Erythroblast (primary cell): ENCODE measurements at regions not wholly inside any gene's neighbourhood (a gene's known extent, or its start where the extent isn't known, plus 50 kb on each side); places are given as distances from the start of the nearest gene placed in this dataset.

Source experiments
- DNase-seq, 2 experiments: peaks; one replicate each; lab custom pipeline; 2025; lab: John Stamatoyannopoulos, UW
- GATA1 ChIP-seq: IDR thresholded peaks from 2 replicates; pipeline ENCODE4 v1.6.1; 2011; ENCODE audit warnings: low read depth, mild to moderate bottlenecking, control low read depth, low read length, moderate library complexity
- POLR2A ChIP-seq: IDR thresholded peaks from 2 replicates; pipeline ENCODE4 v1.6.1; 2011; ENCODE audit warnings: mild to moderate bottlenecking, low read length

DNA sequence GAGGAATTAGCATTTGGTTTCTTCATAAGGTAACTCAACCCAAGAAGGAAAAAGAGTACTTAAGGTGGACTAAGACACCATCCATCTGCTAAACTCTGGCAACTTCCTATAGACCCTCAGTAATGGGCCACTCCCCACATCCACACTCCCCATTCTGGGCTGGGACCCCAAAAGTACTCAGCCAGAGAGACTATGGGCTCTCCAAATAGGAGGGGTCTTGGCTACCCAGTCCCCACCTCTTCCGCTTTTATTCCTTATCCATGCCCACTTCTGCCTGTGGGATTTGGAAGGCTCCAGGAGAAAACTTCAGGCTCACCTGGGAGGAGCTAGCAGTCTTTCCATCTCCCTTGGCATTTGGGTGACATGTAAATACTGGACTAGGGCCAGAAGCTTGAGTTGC lies 164.5 kb upstream of the CCL2 start:
- DNase-seq, result no peak
- no peak for TF ChIP-seq GATA1
- TF ChIP-seq POLR2A, result no peak

DNA sequence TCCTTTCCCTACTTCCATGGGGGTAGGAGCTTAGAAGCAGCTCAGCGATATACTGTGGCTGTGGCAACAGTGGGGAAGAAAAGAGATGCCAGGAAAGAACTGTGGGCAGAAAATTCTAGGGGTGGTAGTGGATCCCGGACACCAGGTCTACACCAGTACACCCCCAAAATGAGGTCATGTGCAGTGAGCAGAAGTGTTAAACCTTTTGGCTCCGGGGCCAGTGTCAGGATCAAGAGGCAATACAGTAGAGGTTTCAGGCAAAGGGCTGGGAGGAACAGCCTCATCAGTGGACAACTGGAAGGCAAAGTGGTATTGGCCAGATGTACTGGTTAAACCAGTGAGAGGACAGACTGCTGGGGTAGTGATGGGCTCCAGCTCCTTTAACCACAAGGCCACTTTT lies 163.1 kb upstream of the CCL2 start:
- no peak for TF ChIP-seq GATA1
- TF ChIP-seq POLR2A, result no peak
- DNase-seq, result no peak

DNA sequence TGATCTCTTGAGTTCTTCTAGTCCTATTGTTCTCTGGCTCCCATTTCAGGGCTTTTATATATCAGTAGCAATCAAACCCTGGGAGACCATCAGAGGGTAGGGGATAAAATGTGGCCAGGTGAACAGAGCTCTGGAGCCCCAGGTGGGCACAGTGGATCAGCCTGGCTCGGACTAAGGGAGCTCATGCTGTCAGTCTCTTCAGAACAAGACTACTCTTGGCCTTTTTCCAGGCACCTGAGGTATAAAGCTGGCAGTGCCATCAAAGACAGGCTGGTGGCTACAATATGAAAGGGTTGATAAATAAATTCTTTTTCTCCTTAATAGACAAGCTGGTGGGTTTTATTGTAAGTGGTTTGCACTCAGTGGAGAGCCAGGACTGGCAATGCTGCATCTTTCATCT lies 160.0 kb upstream of the CCL2 start:
- no peak for DNase-seq
- no peak for TF ChIP-seq GATA1
- no peak for TF ChIP-seq POLR2A

DNA sequence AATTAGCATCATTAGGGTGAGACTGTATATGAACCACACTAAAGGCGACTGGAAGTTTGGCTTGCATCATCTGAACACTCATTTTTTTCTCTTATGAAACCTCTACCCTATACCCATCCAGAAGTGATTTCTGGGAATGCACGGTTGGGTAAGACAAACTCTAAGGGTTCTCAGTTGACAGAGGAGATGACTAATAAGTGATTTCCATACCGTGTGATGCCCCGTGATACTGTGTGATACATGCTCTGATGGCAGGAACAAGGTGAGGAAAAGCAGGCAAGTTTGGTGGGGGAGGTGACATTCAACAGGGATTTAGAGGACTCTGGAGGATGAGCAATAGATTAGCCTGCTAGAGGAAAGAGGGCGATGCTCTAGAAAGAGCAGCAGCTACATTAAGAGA lies 156.4 kb upstream of the CCL2 start:
- DNase-seq, result no peak
- no peak for TF ChIP-seq GATA1
- TF ChIP-seq POLR2A, result no peak

DNA sequence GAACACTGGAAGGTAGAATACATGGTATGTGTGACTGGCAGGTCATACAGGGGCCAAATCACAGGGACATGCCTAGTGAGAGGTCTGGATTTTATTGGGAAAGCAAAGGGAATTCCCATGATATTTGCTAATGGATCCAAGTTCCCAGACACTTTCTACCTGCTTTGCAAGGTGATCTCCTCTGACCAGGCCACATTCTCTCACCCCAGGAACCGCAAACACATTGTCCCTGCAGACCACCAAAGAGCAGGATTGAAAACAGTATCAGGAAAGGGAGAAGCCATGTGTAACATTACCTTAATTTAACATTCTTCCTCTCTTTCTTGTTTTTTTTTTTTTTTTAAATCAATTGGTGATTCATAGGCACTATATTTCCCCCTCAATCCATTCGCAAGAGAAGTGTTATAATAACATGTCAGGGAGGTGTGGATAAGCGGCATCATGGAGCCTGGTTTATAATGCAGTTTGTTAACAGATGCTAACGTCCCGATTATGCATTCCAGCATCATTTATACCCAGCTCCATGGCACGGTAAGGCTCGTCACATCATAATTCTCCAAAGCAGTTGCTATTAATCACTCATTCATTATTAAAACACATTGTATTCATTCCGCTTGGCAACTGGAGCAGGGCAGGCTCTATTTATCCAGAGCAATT lies 155.1 kb upstream of the CCL2 start:
- no peak for DNase-seq
- no peak for TF ChIP-seq GATA1

DNA sequence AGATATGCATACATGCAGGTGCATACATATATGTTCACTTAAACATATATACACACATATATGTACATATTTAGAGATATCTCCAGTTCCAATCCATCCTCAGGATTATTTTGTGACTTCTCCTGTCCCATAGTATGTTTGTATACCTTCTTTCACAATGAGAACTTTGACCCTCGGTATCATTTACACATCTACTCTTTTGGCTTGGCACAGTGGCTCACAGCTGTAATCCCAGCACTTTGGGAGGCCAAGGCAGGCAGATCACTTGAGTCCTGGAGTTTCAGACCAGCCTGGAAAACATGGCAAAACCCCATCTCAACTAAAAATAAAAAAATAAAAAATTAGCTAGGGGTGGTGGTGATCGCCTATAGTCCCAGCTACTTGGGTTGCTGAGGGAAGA lies 148.1 kb upstream of the CCL2 start:
- no peak for DNase-seq

DNA sequence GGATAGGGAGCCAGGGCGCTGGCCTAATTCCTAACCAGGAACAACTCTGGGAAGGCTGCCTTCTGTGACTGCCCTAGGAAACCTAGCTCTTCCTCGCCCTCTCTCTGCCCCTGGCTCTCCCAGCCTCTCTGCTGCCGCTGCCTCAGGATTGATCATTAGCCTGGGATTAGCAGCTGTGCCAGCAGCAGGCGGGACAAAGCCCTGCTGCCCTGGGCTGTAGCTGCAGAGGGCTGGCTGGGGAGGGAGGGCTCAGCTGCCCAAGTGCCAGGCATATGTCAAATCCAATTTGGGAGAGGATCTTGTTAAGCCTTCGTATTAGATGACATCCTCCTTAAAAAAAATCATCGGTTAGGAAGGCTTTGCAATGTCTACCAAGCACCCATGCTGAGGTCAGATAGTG lies 144.8 kb upstream of the CCL2 start:
- no peak for DNase-seq

More for the DNA sequence above, 148.1 kb upstream of the CCL2 start:
- TF ChIP-seq GATA1, result no peak
- no peak for TF ChIP-seq POLR2A

DNA sequence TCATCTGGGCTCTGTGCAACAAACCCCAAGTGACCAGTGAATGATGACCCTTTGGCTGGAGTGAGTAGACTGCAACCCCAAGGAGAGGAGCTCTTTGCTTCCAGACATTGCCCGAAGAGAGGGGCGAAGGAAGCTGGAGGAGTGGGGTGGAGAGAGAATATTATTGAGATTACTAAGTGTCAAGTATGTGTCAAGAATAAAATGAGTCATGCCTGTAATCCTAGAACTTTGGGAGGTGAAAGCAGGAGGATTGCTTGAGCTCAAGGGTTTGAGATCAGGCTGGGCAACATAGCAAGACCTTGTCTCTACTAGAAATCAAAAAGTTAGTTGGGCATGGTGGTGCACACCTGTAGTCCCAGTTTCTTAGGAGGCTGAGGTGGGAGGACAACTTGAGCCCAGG lies 142.0 kb upstream of the CCL2 start:
- no peak for TF ChIP-seq POLR2A
- no peak for TF ChIP-seq GATA1

More for the DNA sequence above, 144.8 kb upstream of the CCL2 start:
- no peak for TF ChIP-seq GATA1
- no peak for TF ChIP-seq POLR2A

DNA sequence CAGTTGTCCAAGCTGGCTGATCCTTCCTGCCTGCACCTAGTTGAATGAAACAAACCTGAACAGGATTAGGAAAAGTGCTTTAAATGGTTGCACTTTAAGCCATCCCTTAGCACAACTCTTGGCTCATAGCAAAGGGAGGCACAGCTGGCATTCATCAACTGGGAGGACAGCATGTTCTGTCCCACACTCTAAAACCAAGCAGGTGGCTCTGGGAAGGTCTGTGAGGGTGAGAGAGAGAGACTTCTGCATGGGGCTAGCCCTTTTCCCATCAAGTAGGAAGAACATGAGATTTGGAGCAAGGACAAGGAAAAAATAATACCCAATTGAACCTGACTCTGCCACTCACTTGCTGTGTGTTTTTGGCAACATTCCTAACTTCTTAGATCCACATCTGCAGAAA lies 140.9 kb upstream of the CCL2 start:
- DNase-seq, result no peak
- no peak for TF ChIP-seq POLR2A
- TF ChIP-seq GATA1, result no peak

More for the DNA sequence above, 142.0 kb upstream of the CCL2 start:
- no peak for DNase-seq

DNA sequence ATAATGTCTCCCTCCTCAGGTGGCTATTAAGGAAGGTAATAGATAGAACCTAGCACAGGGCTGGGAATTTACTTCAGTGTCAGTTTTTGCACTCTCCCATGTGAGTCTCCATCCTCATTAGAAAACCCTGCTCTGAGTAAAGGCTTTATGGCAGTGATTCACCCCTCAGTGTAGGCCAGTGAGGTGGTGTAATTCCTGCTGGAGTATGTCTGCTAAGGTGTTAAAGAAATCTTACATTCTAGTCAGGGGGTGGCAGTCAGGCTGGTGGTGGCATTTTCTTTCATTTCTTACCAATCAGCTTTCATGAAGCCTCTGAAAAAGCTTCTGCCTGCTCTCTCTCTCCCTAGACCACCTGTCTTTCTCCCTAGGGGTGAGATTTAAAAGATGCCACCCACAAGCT lies 138.8 kb upstream of the CCL2 start:
- DNase-seq, result no peak
- TF ChIP-seq GATA1 (no peak), POLR2A (no peak)

DNA sequence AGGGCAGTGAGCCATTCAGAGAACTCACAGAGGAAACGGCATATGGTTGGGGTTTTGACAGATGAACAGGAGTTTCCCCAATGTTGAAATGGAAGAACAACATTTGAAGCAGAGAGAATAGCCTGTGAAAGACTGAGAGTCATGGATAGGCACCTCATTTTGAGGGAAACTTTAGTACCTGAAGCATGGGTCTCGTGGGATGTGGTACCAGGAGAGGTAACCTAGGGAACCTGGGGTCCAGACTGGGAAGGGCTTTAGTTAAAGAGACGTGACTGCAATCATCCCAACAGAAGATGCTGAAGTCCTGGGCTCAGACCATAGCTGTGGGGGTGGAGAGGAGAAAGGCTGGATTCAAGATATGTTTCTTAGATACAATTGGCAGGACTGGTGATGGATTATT lies 137.8 kb upstream of the CCL2 start:
- no peak for TF ChIP-seq POLR2A
- no peak for TF ChIP-seq GATA1
- no peak for DNase-seq

DNA sequence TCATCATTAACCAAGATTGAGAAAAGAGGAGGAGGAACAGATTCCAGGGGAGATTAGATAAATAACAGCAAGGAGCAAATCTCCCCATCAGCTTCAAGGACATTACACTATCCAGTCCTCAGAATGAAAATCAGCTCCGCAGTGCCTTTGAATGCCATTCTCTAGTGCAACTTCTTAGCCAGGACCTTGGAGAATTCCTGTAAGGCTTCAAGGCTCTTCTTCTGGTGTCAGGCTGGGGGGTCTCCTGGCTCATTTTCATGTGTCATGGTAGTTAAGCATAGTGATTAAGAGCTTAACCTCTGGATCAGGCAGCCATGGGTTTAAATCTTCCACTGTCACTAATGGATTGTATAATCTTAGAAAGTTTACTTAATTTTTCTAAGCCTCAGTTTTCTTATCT lies 137.3 kb upstream of the CCL2 start:
- DNase-seq, result no peak
- TF ChIP-seq POLR2A (no peak), GATA1 (no peak)

DNA sequence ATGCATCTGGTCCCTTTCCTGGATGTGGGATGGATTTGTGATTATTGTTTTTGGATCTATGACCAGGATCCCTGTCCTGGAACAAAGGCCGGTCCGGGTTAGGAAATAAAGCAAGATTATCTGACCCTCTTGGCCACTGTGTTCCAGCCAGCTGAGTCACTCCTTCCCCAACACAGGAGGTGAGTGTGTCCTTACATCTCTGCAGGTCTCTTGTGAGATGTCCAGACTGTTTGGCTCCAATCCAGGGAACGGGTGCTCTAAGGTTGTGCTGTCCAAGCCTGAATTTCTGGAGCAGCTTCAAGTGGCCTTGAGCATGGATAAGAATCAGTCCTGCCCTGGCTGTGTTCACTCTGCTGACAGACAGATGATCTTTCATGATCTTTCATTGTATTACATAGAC lies 136.5 kb upstream of the CCL2 start:
- no peak for TF ChIP-seq GATA1
- no peak for TF ChIP-seq POLR2A
- no peak for DNase-seq

DNA sequence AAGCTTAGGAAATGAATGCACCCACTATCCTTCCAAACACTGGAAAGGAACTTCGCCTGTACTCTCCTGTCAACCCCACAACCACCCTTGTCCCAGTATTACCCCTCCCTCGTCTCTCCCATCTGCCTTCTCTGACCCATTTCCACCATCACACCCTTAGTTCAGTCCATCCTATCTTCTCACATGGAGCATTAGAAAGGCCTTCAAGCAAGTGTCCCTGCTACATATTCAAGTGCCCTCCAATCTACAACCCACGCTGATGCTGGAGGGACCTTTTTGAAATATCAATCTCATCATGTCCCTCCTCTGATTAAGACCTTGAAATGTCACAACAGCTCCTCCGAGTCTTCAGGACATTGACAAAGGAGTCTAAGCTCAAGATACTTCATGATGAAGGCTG lies 133.8 kb upstream of the CCL2 start:
- no peak for DNase-seq
- TF ChIP-seq POLR2A (no peak), GATA1 (no peak)

DNA sequence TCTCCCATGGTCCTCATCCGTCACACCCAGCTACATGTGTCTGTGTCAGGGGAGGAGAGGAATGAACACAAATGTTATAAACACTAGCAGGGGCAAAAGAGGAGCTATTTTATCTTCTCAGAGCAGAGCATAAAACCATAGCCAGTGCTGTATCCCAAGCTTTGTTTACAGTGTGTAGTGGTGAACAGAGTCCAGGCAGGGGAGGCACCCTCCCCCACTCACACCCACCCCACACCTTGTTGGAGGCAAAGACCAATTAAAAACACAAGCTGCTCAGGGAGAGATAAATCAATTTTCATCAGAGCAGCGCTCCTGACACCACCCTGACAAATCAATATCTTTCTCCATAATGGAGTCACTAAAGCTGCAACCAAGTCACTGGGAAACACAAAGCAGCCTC lies 132.6 kb upstream of the CCL2 start:
- DNase-seq, result no peak
- TF ChIP-seq GATA1, result no peak
- TF ChIP-seq POLR2A, result no peak

DNA sequence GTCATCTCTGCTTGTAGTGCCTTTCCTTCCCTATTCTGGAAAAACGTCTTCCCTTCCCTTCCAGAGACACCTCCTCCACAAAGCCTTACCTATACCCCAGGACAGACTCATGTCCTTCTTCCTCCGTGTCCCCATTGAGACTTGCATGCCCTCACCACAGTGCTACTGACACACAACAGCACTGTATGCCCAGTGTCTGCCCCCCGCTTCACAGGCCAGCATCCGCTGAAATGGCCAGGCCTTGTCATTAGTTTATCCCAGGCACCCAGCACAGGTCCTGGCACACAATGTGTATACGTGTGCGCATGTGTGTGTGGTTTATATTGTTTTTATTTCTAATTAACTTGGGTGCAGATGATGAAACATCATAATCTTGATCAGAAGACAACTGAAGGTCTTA lies 130.1 kb upstream of the CCL2 start:
- TF ChIP-seq GATA1 (no peak), POLR2A (no peak)
- DNase-seq, result no peak
